OCI-LY1 (cell line): ENCODE measurements at regions not wholly inside any gene's neighbourhood (a gene's known extent, or its start where the extent isn't known, plus 50 kb on each side); places are given as distances from the start of the nearest gene placed in this dataset.

ENCODE experiments used
- H2AFZ ChIP-seq: fragments of 200-600 bp; sonication (generic), shearing (Covaris generic); 2 replicates; pipeline ENCODE4 v1.6.0; 2014; ENCODE audit warnings: antibody characterized with exemption, mild to moderate bottlenecking, low read length
- H3F3A ChIP-seq: fragments of 200-600 bp; sonication (generic), shearing (Covaris generic); 2 replicates; pipeline ENCODE4 v1.6.0; 2014; ENCODE audit warnings: mild to moderate bottlenecking, antibody characterized with exemption, low read length, moderate library complexity; ENCODE audit not compliant: insufficient read depth
- H3K27ac ChIP-seq: fragments of 200-600 bp; sonication (generic); 2 replicates; pipeline ENCODE4 v1.5.1; 2014; ENCODE audit warnings: low read length, mixed run types, mild to moderate bottlenecking, low read depth; ENCODE audit not compliant: poor library complexity, severe bottlenecking
- H3K27me3 ChIP-seq: fragments of 200-600 bp; sonication (generic); 2 replicates; pipeline ENCODE4 v1.6.0; 2014; ENCODE audit warnings: antibody characterized with exemption, mild to moderate bottlenecking, low read length, moderate library complexity; ENCODE audit not compliant: insufficient read depth
- H3K36me3 ChIP-seq: fragments of 200-600 bp; sonication (generic); 2 replicates; pipeline ENCODE4 v1.6.1; 2014; ENCODE audit warnings: mild to moderate bottlenecking, antibody characterized with exemption, low read length, moderate library complexity, mixed read lengths; ENCODE audit not compliant: insufficient read depth
- H3K4me1 ChIP-seq: fragments of 200-600 bp; sonication (generic); 2 replicates; pipeline ENCODE4 v1.5.1; 2014; ENCODE audit warnings: mild to moderate bottlenecking, low read length, moderate library complexity; ENCODE audit not compliant: insufficient read depth, severe bottlenecking
- H3K4me2 ChIP-seq: fragments of 200-600 bp; sonication (generic), shearing (Covaris generic); 2 replicates; pipeline ENCODE4 v1.6.1; 2014; ENCODE audit warnings: low read length
- H3K4me3 ChIP-seq: fragments of 200-600 bp; sonication (generic); 2 replicates; pipeline ENCODE4 v1.5.1; 2014; ENCODE audit warnings: low read length, low read depth, mild to moderate bottlenecking, mixed read lengths; ENCODE audit not compliant: poor library complexity, severe bottlenecking
- H3K79me2 ChIP-seq: fragments of 200-600 bp; shearing (Covaris generic); 2 replicates; pipeline ENCODE4 v1.6.1; 2016; ENCODE audit warnings: mixed run types, low read length, mixed read lengths; ENCODE audit not compliant: insufficient read depth
- H3K9ac ChIP-seq: fragments of 200-600 bp; sonication (generic), shearing (Covaris generic); 2 replicates; pipeline ENCODE4 v1.6.1; 2014; ENCODE audit warnings: mild to moderate bottlenecking, low read length, mixed read lengths
- H3K9me2 ChIP-seq: fragments of 200-600 bp; sonication (generic), shearing (Covaris generic); 2 replicates; pipeline ENCODE4 v1.6.1; 2014; ENCODE audit warnings: low read depth, mild to moderate bottlenecking, low read length, mixed read lengths
- H3K9me3 ChIP-seq: fragments of 200-600 bp; shearing (Covaris generic); 2 replicates; pipeline ENCODE4 v1.6.1; 2014; ENCODE audit warnings: low read length, mixed read lengths
- H4K20me1 ChIP-seq: fragments of 200-600 bp; sonication (generic), shearing (Covaris generic); 2 replicates; pipeline ENCODE4 v1.6.0; 2016; ENCODE audit warnings: mild to moderate bottlenecking, low read length; ENCODE audit not compliant: insufficient read depth
- EZH2 ChIP-seq: fragments of 200-600 bp; sonication (generic), shearing (Covaris generic); IDR thresholded peaks from 2 replicates; pipeline ENCODE4 v1.8.0; 2017; ENCODE audit warnings: borderline replicate concordance, mixed run types, mild to moderate bottlenecking, antibody characterized with exemption, low read length, moderate library complexity, mixed read lengths
- TF ChIP-seq, protein P1 (sequence below): fragments of 200-600 bp; sonication (generic), shearing (Covaris generic); IDR thresholded peaks from 2 replicates; pipeline ENCODE4 v1.5.1; 2017; ENCODE audit warnings: mild to moderate bottlenecking, antibody characterized with exemption, low read length, moderate library complexity, mixed read lengths

DNA sequence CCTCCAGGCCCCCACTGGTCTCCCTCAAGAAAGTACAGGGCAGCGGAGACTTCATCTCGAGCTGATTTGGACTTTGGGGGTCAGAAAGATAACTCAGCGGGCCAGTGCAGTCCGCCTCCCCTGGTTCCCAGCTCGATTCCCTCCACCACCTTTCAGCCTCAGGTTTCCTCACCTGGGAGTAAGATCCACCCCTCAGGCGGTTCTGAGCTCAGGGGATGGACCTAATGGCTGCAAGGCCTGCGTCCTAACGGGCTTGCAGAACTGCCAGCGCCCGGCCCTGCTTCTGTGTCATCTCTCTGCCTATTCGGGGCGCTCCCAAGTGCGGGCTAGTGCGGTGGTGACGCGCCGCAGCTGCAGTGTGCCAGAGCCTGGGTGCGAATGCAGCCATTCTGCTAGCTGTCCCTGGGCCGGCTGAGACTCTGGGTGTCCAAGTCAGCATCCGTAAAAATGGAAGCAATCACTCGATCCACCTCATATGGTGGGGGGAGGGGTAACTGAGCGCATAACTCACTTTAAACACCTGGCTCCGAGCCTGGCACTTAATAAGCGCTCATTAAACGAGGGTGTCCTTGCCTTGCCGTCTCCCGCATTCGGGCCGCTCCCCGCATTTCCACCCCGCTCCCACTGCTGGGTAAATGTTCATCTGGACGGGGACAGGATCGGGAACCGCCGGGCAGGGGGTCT lies 129.6 kb upstream of the LHX1 start:
- no peaks in the 10 kb centered on the region; the same call in 1 of the 2 replicates for H3K27me3 ChIP-seq
- TF ChIP-seq, protein P1, sequence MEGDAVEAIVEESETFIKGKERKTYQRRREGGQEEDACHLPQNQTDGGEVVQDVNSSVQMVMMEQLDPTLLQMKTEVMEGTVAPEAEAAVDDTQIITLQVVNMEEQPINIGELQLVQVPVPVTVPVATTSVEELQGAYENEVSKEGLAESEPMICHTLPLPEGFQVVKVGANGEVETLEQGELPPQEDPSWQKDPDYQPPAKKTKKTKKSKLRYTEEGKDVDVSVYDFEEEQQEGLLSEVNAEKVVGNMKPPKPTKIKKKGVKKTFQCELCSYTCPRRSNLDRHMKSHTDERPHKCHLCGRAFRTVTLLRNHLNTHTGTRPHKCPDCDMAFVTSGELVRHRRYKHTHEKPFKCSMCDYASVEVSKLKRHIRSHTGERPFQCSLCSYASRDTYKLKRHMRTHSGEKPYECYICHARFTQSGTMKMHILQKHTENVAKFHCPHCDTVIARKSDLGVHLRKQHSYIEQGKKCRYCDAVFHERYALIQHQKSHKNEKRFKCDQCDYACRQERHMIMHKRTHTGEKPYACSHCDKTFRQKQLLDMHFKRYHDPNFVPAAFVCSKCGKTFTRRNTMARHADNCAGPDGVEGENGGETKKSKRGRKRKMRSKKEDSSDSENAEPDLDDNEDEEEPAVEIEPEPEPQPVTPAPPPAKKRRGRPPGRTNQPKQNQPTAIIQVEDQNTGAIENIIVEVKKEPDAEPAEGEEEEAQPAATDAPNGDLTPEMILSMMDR = no peak
- TF ChIP-seq EZH2 = no peak
- H3F3A ChIP-seq = no peaks in the 10 kb centered on the region
- no peak overlapping the region for H3K27ac ChIP-seq
- H3K79me2 ChIP-seq = no peaks in the 10 kb centered on the region
- H3K9me2 ChIP-seq = no peaks in the 10 kb centered on the region
- H3K4me3 ChIP-seq = no peak overlapping the region
- no peak overlapping the region for H2AFZ ChIP-seq
- no peak overlapping the region for H3K4me2 ChIP-seq
- no peaks in the 10 kb centered on the region for H3K9me3 ChIP-seq
- H3K9ac ChIP-seq = no peak overlapping the region
- no peaks in the 10 kb centered on the region; the same call in 1 of the 2 replicates for H3K36me3 ChIP-seq
- no peaks in the 10 kb centered on the region for H3K4me1 ChIP-seq
- no peaks in the 10 kb centered on the region for H4K20me1 ChIP-seq

DNA sequence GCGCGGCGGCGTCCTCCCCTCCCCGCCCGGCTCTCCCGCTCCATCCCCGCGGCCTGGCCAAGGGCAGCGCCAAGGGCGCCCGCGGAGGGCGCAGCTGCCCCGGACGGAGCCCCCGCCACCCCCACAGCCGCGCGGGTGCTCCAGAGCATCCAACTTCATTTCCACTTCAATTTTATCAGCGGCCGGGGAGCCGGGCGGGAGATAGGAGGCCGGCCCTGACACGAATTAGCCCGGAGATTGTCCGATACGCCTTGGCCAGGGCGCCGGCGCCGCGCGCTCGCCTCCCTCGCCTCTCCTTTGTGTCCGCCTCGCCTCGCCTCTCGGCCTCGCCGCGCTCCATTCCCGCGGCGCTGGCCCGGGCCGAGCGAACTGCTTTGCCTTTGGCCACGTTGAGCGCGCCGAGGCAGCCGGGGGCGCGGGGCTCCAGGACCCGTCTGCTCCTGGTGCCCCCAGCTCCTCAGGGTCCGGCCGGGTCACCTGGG lies 129.1 kb upstream of the LHX1 start:
- no peaks in the 10 kb centered on the region; the same call in 1 of the 2 replicates for H3K27me3 ChIP-seq
- no peak overlapping the region for H3K9ac ChIP-seq
- no peak overlapping the region for H3K4me3 ChIP-seq
- no peak overlapping the region for H3K27ac ChIP-seq
- H3K9me2 ChIP-seq = no peaks in the 10 kb centered on the region
- H2AFZ ChIP-seq = no peak overlapping the region
- no peaks in the 10 kb centered on the region for H3F3A ChIP-seq
- TF ChIP-seq, protein P1 = no peak
- TF ChIP-seq EZH2 = no peak
- H3K79me2 ChIP-seq = no peaks in the 10 kb centered on the region
- no peaks in the 10 kb centered on the region for H3K9me3 ChIP-seq
- no peaks in the 10 kb centered on the region for H4K20me1 ChIP-seq
- H3K4me2 ChIP-seq = no peak overlapping the region
- H3K36me3 ChIP-seq = no peaks in the 10 kb centered on the region; the same call in 1 of the 2 replicates
- H3K4me1 ChIP-seq = no peaks in the 10 kb centered on the region

DNA sequence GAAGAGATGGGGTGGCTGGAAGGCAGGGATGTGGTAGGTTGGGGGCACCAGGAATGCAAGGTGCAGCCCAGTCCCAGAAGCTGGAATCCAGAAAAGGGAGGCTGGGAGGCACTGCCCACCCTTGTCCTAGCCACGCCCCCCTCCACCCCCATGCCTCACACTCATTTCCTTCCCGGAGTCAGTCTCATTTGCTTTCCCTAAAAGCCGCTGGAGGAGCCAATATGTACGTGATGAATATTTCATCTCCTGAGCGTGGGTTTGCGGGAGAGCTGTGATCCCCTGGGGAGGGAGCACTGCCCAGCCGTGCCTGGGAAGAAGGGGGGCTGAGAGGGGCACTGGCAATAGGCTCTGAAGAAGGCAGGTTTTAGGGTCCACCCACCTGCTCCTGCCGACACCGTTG lies 124.5 kb upstream of the LHX1 start:
- H3K4me1 ChIP-seq = no peaks in the 10 kb centered on the region
- H3K9me3 ChIP-seq = no peaks in the 10 kb centered on the region
- no peak overlapping the region for H2AFZ ChIP-seq
- H3K79me2 ChIP-seq = no peaks in the 10 kb centered on the region
- no peaks in the 10 kb centered on the region for H3F3A ChIP-seq
- no peaks in the 10 kb centered on the region for H3K9me2 ChIP-seq
- H3K9ac ChIP-seq = no peak overlapping the region
- no peak overlapping the region for H3K27ac ChIP-seq
- no peaks in the 10 kb centered on the region for H3K36me3 ChIP-seq
- no peaks in the 10 kb centered on the region for H4K20me1 ChIP-seq
- TF ChIP-seq, protein P1 = no peak
- TF ChIP-seq EZH2 = no peak
- H3K4me2 ChIP-seq = no peak overlapping the region
- H3K27me3 ChIP-seq = no peaks in the 10 kb centered on the region
- no peak overlapping the region for H3K4me3 ChIP-seq
